GM12878 (cell line): ENCODE measurements at regions not wholly inside any gene's neighbourhood (a gene's known extent, or its start where the extent isn't known, plus 50 kb on each side); places are given as distances from the start of the nearest gene placed in this dataset.

Source experiments
- CBX3 ChIP-seq: fragments of 200-600 bp; sonication (generic); IDR thresholded peaks from 2 replicates; pipeline ENCODE4 v1.6.1; 2016; ENCODE audit warnings: low read depth, borderline replicate concordance
- EP300 ChIP-seq, 2 experiments: fragments of 150-350 bp in 1 of 2; IDR thresholded peaks; 2 replicates each; pipeline ENCODE4 v1.6.1; 2011 to 2012; ENCODE audit warnings: low read depth in 2 of 2, low read length in 2 of 2, borderline replicate concordance in 1 of 2, improper control_type of control experiment in 1 of 2, inconsistent platforms in 1 of 2; ENCODE audit not compliant: control insufficient read depth in 1 of 2
- FOS ChIP-seq: IDR thresholded peaks from 3 replicates; pipeline ENCODE4 v1.6.1; 2011; ENCODE audit warnings: borderline replicate concordance; ENCODE audit not compliant: insufficient read length; ENCODE audit errors: extremely low read depth
- FOXM1 ChIP-seq: IDR thresholded peaks from 2 replicates; pipeline ENCODE4 v1.6.1; 2012; ENCODE audit warnings: low read depth, mild to moderate bottlenecking, inconsistent platforms, low read length, moderate library complexity
- GABPA ChIP-seq: IDR thresholded peaks from 2 replicates; pipeline ENCODE4 v1.6.1; 2014; ENCODE audit warnings: antibody characterized with exemption, low read depth, mild to moderate bottlenecking, inconsistent platforms
- NR2C2 ChIP-seq: IDR thresholded peaks from 2 replicates; pipeline ENCODE4 v1.6.1; 2011; ENCODE audit warnings: borderline replicate concordance, low read depth; ENCODE audit not compliant: control insufficient read depth, insufficient read length
- PBX3 ChIP-seq: IDR thresholded peaks from 2 replicates; pipeline ENCODE4 v1.6.1; 2011; ENCODE audit warnings: mild to moderate bottlenecking, low read depth, low read length, moderate library complexity; ENCODE audit not compliant: insufficient replicate concordance
- POLR2A ChIP-seq: IDR thresholded peaks from 2 replicates; pipeline ENCODE4 v1.6.1; 2011; ENCODE audit warnings: low read depth, mild to moderate bottlenecking, low read length
- SP1 ChIP-seq: IDR thresholded peaks from one replicate; pipeline ENCODE4 v1.6.1; 2011; ENCODE audit warnings: low read depth, low read length
- TBL1XR1 ChIP-seq: IDR thresholded peaks from 2 replicates; pipeline ENCODE4 v1.6.1; 2012; ENCODE audit warnings: low read depth, low read length, improper control_type of control experiment
- TCF12 ChIP-seq: IDR thresholded peaks from 2 replicates; pipeline ENCODE4 v1.6.1; 2011; ENCODE audit warnings: low read depth, mild to moderate bottlenecking, low read length
- TF ChIP-seq, protein P1 (sequence below), 3 experiments: IDR thresholded peaks in 2 of 3; conservative IDR thresholded peaks in 1 of 3; 2 replicates each; pipeline ENCODE4 v1.5.1; 2011; ENCODE audit warnings: low read depth in 3 of 3, low read length in 3 of 3, mild to moderate bottlenecking in 3 of 3, control low read depth in 2 of 3, moderate library complexity in 2 of 3, inconsistent platforms in 1 of 3, mixed read lengths in 1 of 3; ENCODE audit not compliant: control insufficient read depth in 2 of 3, insufficient read depth in 1 of 3; ENCODE audit errors: extremely low read depth in 1 of 3
- TF ChIP-seq, protein P2 (sequence below): IDR thresholded peaks from 2 replicates; pipeline ENCODE4 v1.6.1; 2011; ENCODE audit warnings: low read depth, low read length, improper control_type of control experiment, borderline replicate concordance

- TF ChIP-seq, protein P1, sequence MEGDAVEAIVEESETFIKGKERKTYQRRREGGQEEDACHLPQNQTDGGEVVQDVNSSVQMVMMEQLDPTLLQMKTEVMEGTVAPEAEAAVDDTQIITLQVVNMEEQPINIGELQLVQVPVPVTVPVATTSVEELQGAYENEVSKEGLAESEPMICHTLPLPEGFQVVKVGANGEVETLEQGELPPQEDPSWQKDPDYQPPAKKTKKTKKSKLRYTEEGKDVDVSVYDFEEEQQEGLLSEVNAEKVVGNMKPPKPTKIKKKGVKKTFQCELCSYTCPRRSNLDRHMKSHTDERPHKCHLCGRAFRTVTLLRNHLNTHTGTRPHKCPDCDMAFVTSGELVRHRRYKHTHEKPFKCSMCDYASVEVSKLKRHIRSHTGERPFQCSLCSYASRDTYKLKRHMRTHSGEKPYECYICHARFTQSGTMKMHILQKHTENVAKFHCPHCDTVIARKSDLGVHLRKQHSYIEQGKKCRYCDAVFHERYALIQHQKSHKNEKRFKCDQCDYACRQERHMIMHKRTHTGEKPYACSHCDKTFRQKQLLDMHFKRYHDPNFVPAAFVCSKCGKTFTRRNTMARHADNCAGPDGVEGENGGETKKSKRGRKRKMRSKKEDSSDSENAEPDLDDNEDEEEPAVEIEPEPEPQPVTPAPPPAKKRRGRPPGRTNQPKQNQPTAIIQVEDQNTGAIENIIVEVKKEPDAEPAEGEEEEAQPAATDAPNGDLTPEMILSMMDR (IDR thresholded peaks at IDR 0.05 in 2 of 3, conservative IDR thresholded peaks at IDR 0.05 in 1 of 3; ENCODE audit: control insufficient read depth in 2 of 3, extremely low read depth in 1 of 3, insufficient read depth in 1 of 3, low read depth in 3 of 3, low read length in 3 of 3) = no peak
- no peak for TF ChIP-seq SP1
- TF ChIP-seq POLR2A = no peak
- no peak for TF ChIP-seq CBX3
- no peak for TF ChIP-seq TCF12
- TF ChIP-seq FOS = no peak
- TF ChIP-seq EP300 (IDR thresholded peaks at IDR 0.05; ENCODE audit: borderline replicate concordance in 1 of 2, control insufficient read depth in 1 of 2, low read depth in 2 of 2, low read length in 2 of 2) = no peak
- no peak for TF ChIP-seq GABPA
- TF ChIP-seq NR2C2 = no peak
- TF ChIP-seq TBL1XR1 = no peak
- no peak for TF ChIP-seq FOXM1
- no peak for TF ChIP-seq PBX3
- TF ChIP-seq, protein P2, sequence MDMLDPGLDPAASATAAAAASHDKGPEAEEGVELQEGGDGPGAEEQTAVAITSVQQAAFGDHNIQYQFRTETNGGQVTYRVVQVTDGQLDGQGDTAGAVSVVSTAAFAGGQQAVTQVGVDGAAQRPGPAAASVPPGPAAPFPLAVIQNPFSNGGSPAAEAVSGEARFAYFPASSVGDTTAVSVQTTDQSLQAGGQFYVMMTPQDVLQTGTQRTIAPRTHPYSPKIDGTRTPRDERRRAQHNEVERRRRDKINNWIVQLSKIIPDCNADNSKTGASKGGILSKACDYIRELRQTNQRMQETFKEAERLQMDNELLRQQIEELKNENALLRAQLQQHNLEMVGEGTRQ = no peak
Measured at GRCh38 chr13:38135592-38135991, 214.1 kb upstream of the UFM1 start.
